Ishikawa (cell line): ENCODE measurements at regions not wholly inside any gene's neighbourhood (a gene's known extent, or its start where the extent isn't known, plus 50 kb on each side); places are given as distances from the start of the nearest gene placed in this dataset.

ENCODE experiments used
- CEBPB ChIP-seq: IDR thresholded peaks from 2 replicates; pipeline ENCODE4 v1.6.1; 2012
- CREB1 ChIP-seq: IDR thresholded peaks from 2 replicates; pipeline ENCODE4 v1.6.1; 2012; ENCODE audit warnings: low read depth
- EGR1 ChIP-seq: IDR thresholded peaks from 2 replicates; pipeline ENCODE4 v1.6.1; 2012
- EP300 ChIP-seq: IDR thresholded peaks from 2 replicates; pipeline ENCODE4 v1.6.1; 2012; ENCODE audit warnings: borderline replicate concordance
- FOXM1 ChIP-seq: IDR thresholded peaks from 2 replicates; pipeline ENCODE4 v1.6.1; 2012; ENCODE audit warnings: low read depth, borderline replicate concordance
- NFIC ChIP-seq: IDR thresholded peaks from 2 replicates; pipeline ENCODE4 v1.6.1; 2012
- RAD21 ChIP-seq: IDR thresholded peaks from 2 replicates; pipeline ENCODE4 v1.6.1; 2012; ENCODE audit warnings: low read depth
- TAF1 ChIP-seq: IDR thresholded peaks from 2 replicates; pipeline ENCODE4 v1.6.1; 2012; ENCODE audit warnings: low read depth, mild to moderate bottlenecking
- TCF12 ChIP-seq: IDR thresholded peaks from 2 replicates; pipeline ENCODE4 v1.6.1; 2012; ENCODE audit warnings: low read depth
- TEAD4 ChIP-seq: IDR thresholded peaks from 2 replicates; pipeline ENCODE4 v1.6.1; 2012
- YY1 ChIP-seq: IDR thresholded peaks from 2 replicates; pipeline ENCODE4 v1.6.1; 2012; ENCODE audit warnings: low read depth
- ZBTB7A ChIP-seq: IDR thresholded peaks from 2 replicates; pipeline ENCODE4 v1.6.1; 2012; ENCODE audit warnings: low read depth
- TF ChIP-seq, protein P1 (sequence below): IDR thresholded peaks from 2 replicates; pipeline ENCODE4 v1.6.1; 2012
- TF ChIP-seq, protein P2 (sequence below): IDR thresholded peaks from 2 replicates; pipeline ENCODE4 v1.6.1; 2012
- TF ChIP-seq, protein P3 (sequence below): IDR thresholded peaks from 2 replicates; pipeline ENCODE4 v1.6.1; 2012; ENCODE audit warnings: low read depth, mild to moderate bottlenecking

DNA sequence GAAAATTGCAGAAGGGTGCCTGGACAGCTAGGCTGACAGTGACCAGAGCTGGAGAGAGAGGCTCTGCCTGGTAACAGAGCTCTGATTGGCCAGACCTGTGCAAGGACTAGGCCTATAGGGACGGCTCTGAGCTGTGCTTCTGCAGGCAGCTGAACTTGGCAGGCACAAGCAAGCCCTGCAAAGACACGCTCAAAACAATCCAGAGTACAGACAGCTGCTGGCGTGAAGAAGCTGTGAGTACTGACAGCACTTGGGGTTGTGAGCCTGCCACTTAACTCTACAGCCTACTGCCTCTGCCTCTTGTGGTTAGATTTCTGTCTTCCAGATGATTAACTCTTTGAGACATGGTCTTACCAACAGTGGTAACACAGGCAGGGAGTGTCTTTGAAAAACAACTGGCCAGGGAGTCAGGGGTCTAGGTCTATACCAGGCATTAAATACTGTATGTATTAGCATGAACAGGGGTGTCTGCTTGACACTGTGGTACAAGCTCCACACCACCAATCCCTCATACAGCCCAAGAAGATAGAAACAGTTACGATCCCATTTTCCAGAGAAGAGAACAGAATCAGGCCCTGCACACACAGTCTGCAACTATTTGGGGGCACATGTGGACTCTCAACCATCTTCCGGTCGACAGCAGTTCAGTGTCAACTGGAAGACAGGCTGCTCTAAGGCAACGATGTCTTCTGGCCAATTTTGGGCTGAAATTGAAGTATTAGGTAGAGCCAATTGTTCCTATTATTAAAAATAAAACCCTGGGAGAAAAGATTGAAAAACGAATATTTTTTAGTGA is 568.4 kb downstream of the TNS1 start:
- TF ChIP-seq TEAD4 (no peak), EP300 (0 out of 2 replicates have a peak, but pooled peaks have one; percentile 47), EGR1 (no peak), YY1 (no peak)

DNA sequence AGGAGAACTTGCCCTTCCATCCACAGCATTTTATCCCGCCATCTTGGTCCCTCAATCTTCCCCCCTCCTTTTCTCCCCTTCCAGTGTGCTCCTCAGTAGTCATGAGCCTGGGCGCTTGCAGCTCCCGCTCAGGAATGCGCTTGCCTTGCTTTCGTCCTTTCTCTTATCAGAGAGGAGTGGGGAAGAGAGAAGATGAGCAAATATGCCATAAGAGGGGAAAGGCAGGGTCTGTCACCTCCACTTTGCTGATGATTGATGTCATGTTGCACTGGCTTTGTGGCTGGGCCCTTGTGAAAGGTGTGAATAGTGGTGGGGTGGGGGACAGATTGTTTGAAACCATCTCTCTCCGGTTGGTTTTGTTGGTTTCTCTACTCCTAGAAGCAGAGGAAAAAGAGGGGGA is 569.3 kb downstream of the TNS1 start:
- no peak for TF ChIP-seq CREB1
- no peak for TF ChIP-seq YY1
- TF ChIP-seq CEBPB: no peak
- no peak for TF ChIP-seq ZBTB7A
- no peak for TF ChIP-seq TAF1
- TF ChIP-seq TCF12: no peak
- no peak for TF ChIP-seq RAD21

DNA sequence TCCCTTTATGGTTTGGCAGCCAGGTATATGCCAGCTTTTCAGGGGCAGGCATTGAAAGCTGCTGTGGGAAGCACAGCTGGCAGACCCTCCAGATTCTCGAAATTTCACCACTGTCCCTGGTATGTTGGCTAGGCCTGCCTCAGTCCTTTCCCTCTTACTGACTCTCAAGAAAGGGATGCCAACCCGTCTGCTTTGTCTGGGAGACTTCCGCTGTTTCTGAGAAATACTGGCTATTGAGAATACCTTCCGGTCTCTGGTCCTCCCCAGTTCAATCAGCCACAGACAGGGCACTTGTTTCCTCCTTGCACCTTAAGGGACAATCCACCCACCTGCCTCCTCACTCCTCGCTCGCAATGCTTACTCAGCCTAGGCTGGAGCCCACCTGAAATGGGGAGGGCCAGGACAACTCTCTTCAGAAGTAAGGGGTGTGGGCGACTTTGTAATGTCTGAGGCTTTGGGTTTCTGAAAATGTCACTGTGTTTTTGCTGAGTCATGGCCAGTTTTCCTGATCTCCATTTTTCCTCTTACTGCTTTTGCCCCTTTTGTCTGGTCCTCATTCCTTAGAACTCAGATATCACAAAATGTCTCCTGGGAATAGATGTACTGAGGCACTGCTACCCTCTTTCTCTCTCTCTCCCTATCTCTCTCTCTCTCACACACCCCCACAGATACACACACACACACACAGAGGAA is 571.1 kb downstream of the TNS1 start:
- TF ChIP-seq ZBTB7A (no peak), TEAD4 (no peak), CREB1 (no peak), EP300 (no peak), YY1 (no peak), CEBPB (no peak), NFIC (no peak), RAD21 (no peak), TAF1 (no peak)
- TF ChIP-seq, protein P1, sequence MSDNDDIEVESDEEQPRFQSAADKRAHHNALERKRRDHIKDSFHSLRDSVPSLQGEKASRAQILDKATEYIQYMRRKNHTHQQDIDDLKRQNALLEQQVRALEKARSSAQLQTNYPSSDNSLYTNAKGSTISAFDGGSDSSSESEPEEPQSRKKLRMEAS: no peak
- TF ChIP-seq, protein P2, sequence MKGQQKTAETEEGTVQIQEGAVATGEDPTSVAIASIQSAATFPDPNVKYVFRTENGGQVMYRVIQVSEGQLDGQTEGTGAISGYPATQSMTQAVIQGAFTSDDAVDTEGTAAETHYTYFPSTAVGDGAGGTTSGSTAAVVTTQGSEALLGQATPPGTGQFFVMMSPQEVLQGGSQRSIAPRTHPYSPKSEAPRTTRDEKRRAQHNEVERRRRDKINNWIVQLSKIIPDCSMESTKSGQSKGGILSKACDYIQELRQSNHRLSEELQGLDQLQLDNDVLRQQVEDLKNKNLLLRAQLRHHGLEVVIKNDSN: no peak

DNA sequence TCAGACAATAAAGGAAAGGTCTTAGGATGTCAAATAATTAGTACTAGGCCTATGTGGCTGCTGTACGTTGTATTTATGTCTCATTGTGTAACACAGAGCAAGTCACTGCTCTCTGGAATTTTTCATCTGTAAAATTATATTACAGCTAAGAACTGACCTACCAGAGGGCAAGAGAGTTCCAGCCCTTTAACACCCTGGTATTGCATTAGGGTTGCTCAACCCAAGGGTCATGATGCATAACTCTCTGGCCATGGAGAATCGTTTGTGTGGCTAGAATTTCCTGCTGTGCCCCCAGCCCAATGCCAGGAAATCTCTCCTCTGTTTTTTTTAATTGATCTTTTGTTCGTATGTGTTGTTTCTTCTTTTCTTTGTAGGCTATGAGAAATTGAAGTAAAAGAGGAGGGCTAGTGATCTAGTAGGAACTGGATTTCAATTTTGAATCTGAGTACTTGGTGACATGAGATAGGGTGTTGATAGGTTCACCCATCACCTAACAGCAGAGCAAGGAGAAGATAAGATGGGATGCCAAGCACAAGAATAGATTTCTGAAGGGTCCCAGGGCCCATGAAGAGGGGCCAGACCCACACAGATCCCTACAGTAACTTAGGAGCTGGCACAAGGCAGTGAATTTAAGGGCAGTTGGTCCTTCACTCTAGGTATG is 571.2 kb upstream of the TNP1 start:
- TF ChIP-seq RAD21: no peak
- TF ChIP-seq, protein P1: no peak
- TF ChIP-seq EP300: no peak
- TF ChIP-seq CEBPB: peak; percentile 93
- TF ChIP-seq EGR1: no peak

DNA sequence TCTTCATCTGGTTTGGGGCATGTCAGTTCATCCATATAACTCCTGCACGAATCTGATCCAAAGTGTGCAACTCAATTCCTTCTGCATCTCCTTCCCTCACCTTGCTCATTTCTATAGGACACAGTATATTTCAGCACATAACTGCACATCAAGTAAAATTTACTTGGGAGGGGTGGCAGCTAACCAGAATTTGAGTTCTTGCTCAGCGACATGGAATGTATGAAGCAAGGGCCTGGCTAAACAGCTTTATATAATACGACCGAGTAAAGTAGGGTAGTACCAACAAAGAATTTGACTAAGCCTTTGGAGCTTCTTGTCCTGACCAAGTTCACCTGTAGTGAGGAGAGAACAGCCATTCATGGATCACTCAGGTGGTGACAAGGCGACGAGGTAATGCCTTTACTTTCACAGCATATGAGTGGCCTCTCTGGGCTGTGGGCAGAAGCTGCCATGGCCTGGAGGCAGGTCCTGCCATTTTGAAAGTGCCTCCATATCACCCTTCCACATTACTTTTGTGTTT is 570.2 kb upstream of the TNP1 start:
- TF ChIP-seq, protein P2: no peak
- TF ChIP-seq CREB1 (no peak), ZBTB7A (no peak), TEAD4 (no peak), NFIC (no peak), CEBPB (no peak), TAF1 (no peak), TCF12 (no peak), EGR1 (no peak), YY1 (no peak), EP300 (no peak), FOXM1 (no peak), RAD21 (no peak)
- TF ChIP-seq, protein P3, sequence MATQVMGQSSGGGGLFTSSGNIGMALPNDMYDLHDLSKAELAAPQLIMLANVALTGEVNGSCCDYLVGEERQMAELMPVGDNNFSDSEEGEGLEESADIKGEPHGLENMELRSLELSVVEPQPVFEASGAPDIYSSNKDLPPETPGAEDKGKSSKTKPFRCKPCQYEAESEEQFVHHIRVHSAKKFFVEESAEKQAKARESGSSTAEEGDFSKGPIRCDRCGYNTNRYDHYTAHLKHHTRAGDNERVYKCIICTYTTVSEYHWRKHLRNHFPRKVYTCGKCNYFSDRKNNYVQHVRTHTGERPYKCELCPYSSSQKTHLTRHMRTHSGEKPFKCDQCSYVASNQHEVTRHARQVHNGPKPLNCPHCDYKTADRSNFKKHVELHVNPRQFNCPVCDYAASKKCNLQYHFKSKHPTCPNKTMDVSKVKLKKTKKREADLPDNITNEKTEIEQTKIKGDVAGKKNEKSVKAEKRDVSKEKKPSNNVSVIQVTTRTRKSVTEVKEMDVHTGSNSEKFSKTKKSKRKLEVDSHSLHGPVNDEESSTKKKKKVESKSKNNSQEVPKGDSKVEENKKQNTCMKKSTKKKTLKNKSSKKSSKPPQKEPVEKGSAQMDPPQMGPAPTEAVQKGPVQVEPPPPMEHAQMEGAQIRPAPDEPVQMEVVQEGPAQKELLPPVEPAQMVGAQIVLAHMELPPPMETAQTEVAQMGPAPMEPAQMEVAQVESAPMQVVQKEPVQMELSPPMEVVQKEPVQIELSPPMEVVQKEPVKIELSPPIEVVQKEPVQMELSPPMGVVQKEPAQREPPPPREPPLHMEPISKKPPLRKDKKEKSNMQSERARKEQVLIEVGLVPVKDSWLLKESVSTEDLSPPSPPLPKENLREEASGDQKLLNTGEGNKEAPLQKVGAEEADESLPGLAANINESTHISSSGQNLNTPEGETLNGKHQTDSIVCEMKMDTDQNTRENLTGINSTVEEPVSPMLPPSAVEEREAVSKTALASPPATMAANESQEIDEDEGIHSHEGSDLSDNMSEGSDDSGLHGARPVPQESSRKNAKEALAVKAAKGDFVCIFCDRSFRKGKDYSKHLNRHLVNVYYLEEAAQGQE: no peak
- TF ChIP-seq, protein P1: no peak

DNA sequence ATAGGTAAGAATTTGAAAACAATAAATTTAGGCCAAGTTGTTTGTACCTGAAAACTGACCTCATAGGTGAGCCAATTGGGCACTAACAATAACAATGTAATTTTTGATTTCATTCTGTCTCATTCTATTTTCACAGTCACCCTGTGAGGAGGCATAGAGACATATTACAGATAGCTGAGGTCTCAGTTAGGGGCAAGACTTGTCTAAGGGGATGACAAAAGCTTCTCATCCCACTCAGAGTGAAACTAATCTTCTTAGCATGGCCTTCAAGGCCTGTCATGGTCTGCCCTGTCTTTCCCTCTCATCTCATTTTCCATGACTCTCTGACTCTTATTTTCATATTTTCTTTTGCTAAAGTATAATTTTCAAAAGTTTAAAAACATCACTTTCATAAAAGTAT is 562.0 kb upstream of the TNP1 start:
- TF ChIP-seq, protein P2: no peak
- TF ChIP-seq TEAD4 (no peak), RAD21 (no peak), EGR1 (no peak), TAF1 (no peak), CREB1 (no peak), FOXM1 (no peak), ZBTB7A (no peak), YY1 (no peak), TCF12 (no peak), CEBPB (no peak), NFIC (no peak), EP300 (no peak)
- TF ChIP-seq, protein P3: no peak
- TF ChIP-seq, protein P1: no peak
